Mesenchymal stem cell (in vitro differentiated cells and primary cell): ENCODE measurements at regions not wholly inside any gene's neighbourhood (a gene's known extent, or its start where the extent isn't known, plus 50 kb on each side); places are given as distances from the start of the nearest gene placed in this dataset.

ENCODE experiments used
- DNase-seq: peaks from one replicate; pipeline ENCODE4 v3.0.0-alpha.2; 2013
- H2AFZ ChIP-seq: one replicate; pipeline ENCODE4 v1.6.1; 2013; ENCODE audit warnings: low read depth, mild to moderate bottlenecking, control low read depth, inconsistent platforms, low read length, moderate library complexity
- H2AK5ac ChIP-seq: 2 replicates; pipeline ENCODE4 v1.6.1; 2013; ENCODE audit warnings: low read length, moderate library complexity, mild to moderate bottlenecking, inconsistent platforms; ENCODE audit not compliant: severe bottlenecking
- H2BK120ac ChIP-seq: one replicate; pipeline ENCODE4 v1.6.1; 2013; ENCODE audit warnings: low read depth, mild to moderate bottlenecking, inconsistent platforms, low read length, moderate library complexity
- H2BK12ac ChIP-seq, 2 experiments: one replicate each; pipeline ENCODE4 v1.6.1; 2013; ENCODE audit warnings: inconsistent platforms in 2 of 2, low read length in 2 of 2, mild to moderate bottlenecking in 2 of 2, moderate library complexity in 2 of 2, control low read depth in 1 of 2
- H2BK15ac ChIP-seq: one replicate; pipeline ENCODE4 v1.6.1; 2013; ENCODE audit warnings: mild to moderate bottlenecking, low read depth, inconsistent platforms; ENCODE audit not compliant: poor library complexity, severe bottlenecking
- H2BK5ac ChIP-seq: 2 replicates; pipeline ENCODE4 v1.6.1; 2013; ENCODE audit warnings: low read depth, mild to moderate bottlenecking, low read length, control low read depth, inconsistent platforms; ENCODE audit not compliant: poor library complexity, severe bottlenecking
- H3K14ac ChIP-seq, 2 experiments: one replicate each; pipeline ENCODE4 v1.6.1; 2013; ENCODE audit warnings: inconsistent platforms in 2 of 2, low read length in 2 of 2, control low read depth in 1 of 2, mild to moderate bottlenecking in 1 of 2, moderate library complexity in 1 of 2
- H3K18ac ChIP-seq, 2 experiments: one replicate each; pipeline ENCODE4 v1.6.1; 2013; ENCODE audit warnings: inconsistent platforms in 2 of 2, low read length in 2 of 2, control low read depth in 1 of 2, low read depth in 1 of 2, mild to moderate bottlenecking in 1 of 2
- H3K23ac ChIP-seq, 2 experiments: one replicate each; pipeline ENCODE4 v1.6.1; 2013; ENCODE audit warnings: inconsistent platforms in 2 of 2, low read length in 2 of 2, mild to moderate bottlenecking in 2 of 2, moderate library complexity in 2 of 2, control low read depth in 1 of 2
- H3K27ac ChIP-seq: 2 replicates; pipeline ENCODE4 v1.5.1; 2013; ENCODE audit warnings: mild to moderate bottlenecking, moderate library complexity, low read length, control low read depth, inconsistent platforms; ENCODE audit not compliant: poor library complexity, severe bottlenecking
- H3K27me3 ChIP-seq, 2 experiments: 2 replicates each; pipeline versions ENCODE4 v1.6.1 to v1.7.0; 2013; ENCODE audit warnings: low read length in 2 of 2, mild to moderate bottlenecking in 2 of 2, moderate library complexity in 2 of 2, control low read depth in 1 of 2, inconsistent platforms in 1 of 2; ENCODE audit not compliant: control insufficient read depth in 1 of 2, insufficient read depth in 1 of 2
- H3K36me3 ChIP-seq, 2 experiments: 2 replicates each; pipeline versions ENCODE4 v1.6.1 to v1.7.0; 2013; ENCODE audit warnings: low read length in 2 of 2, control low read depth in 1 of 2, inconsistent platforms in 1 of 2, low read depth in 1 of 2, mild to moderate bottlenecking in 1 of 2; ENCODE audit not compliant: insufficient read depth in 2 of 2, control insufficient read depth in 1 of 2
- H3K4ac ChIP-seq, 2 experiments: one replicate each; pipeline ENCODE4 v1.6.1; 2013; ENCODE audit warnings: inconsistent platforms in 2 of 2, low read length in 2 of 2, mild to moderate bottlenecking in 2 of 2, moderate library complexity in 2 of 2, control low read depth in 1 of 2, low read depth in 1 of 2
- H3K4me1 ChIP-seq: 2 replicates; pipeline ENCODE4 v1.6.1; 2013; ENCODE audit warnings: low read depth, low read length, control low read depth; ENCODE audit not compliant: control insufficient read depth, insufficient read depth
- H3K4me2 ChIP-seq: 2 replicates; pipeline ENCODE4 v1.6.1; 2013; ENCODE audit warnings: low read length, mild to moderate bottlenecking, inconsistent platforms; ENCODE audit not compliant: poor library complexity, severe bottlenecking
- H3K4me3 ChIP-seq, 2 experiments: 2 replicates each; pipeline versions ENCODE4 v1.5.1 to v1.7.0; 2013; ENCODE audit warnings: low read length in 2 of 2, mild to moderate bottlenecking in 2 of 2, control low read depth in 1 of 2, low read depth in 1 of 2; ENCODE audit not compliant: insufficient read depth in 1 of 2
- H3K79me1 ChIP-seq: replicated peaks from 2 replicates; pipeline ENCODE4 v1.6.1; 2013; ENCODE audit warnings: mild to moderate bottlenecking, control low read depth, low read length, inconsistent platforms; ENCODE audit not compliant: poor library complexity, severe bottlenecking
- H3K9ac ChIP-seq: 2 replicates; pipeline ENCODE4 v1.7.0; 2013; ENCODE audit warnings: mild to moderate bottlenecking, low read length, moderate library complexity
- H3K9me3 ChIP-seq: 2 replicates; pipeline ENCODE4 v1.7.0; 2013; ENCODE audit warnings: mild to moderate bottlenecking, low read length; ENCODE audit not compliant: control insufficient read depth
- H4K8ac ChIP-seq: one replicate; pipeline ENCODE4 v1.6.1; 2013; ENCODE audit warnings: inconsistent platforms, mild to moderate bottlenecking, low read length, moderate library complexity
- H4K91ac ChIP-seq: one replicate; pipeline ENCODE4 v1.6.1; 2013; ENCODE audit warnings: mild to moderate bottlenecking, low read length, inconsistent platforms
- WGBS: methylation state at CpG from one replicate; pipeline ENCODE4 v1.1.7; 2013; ENCODE audit warnings: mixed read lengths; 5-methylcytosine and 5-hydroxymethylcytosine counted together

GRCh38 chr4:60934566-60935295, 265.4 kb upstream of the ADGRL3 start:
- no peak overlapping the region for H3K14ac ChIP-seq
- no peak overlapping the region for H3K4me2 ChIP-seq
- H2BK12ac ChIP-seq: no peak overlapping the region
- no peaks in the 10 kb centered on the region for H3K4me1 ChIP-seq
- H3K36me3 ChIP-seq: no peaks in the 10 kb centered on the region
- no peak overlapping the region for H3K9ac ChIP-seq
- no peak for DNase-seq
- no peak overlapping the region for H3K27ac ChIP-seq
- H2BK5ac ChIP-seq: no peak overlapping the region
- H3K9me3 ChIP-seq: no peaks in the 10 kb centered on the region
- H3K23ac ChIP-seq: no peak overlapping the region
- H3K27me3 ChIP-seq: no peaks in the 10 kb centered on the region
- H2BK15ac ChIP-seq: no peak overlapping the region
- H2AK5ac ChIP-seq: no peak overlapping the region
- no peak overlapping the region for H3K4me3 ChIP-seq
- H4K91ac ChIP-seq: no peak overlapping the region
- no peak overlapping the region for H3K18ac ChIP-seq
- H3K79me1 ChIP-seq: no peaks in the 10 kb centered on the region
- no peak overlapping the region for H3K4ac ChIP-seq
- no peak overlapping the region for H2AFZ ChIP-seq
- WGBS: 81% methylated on average over 2 of the region's 4 CpGs
- H2BK120ac ChIP-seq: no peak overlapping the region
- H4K8ac ChIP-seq: no peak overlapping the region

GRCh38 chr4:60938181-60938580, 261.9 kb upstream of the ADGRL3 start:
- no peak overlapping the region for H2BK5ac ChIP-seq
- no peak overlapping the region for H3K4me3 ChIP-seq
- H3K27ac ChIP-seq: no peak overlapping the region
- peaks cover 5% of the 10 kb centered on the region for H3K9me3 ChIP-seq
- no peak overlapping the region for H3K4ac ChIP-seq
- no peak overlapping the region for H3K18ac ChIP-seq
- H3K9ac ChIP-seq: no peak overlapping the region
- no peak overlapping the region for H3K23ac ChIP-seq
- H3K79me1 ChIP-seq: no peaks in the 10 kb centered on the region
- H3K14ac ChIP-seq: no peak overlapping the region
- no peak overlapping the region for H2BK120ac ChIP-seq
- no peak overlapping the region for H2BK12ac ChIP-seq
- DNase-seq: no peak
- H3K4me2 ChIP-seq: no peak overlapping the region
- no peak overlapping the region for H4K91ac ChIP-seq
- no peaks in the 10 kb centered on the region for H3K27me3 ChIP-seq
- no peak overlapping the region for H2AFZ ChIP-seq
- no peaks in the 10 kb centered on the region for H3K36me3 ChIP-seq
- no peak overlapping the region for H2AK5ac ChIP-seq
- H2BK15ac ChIP-seq: no peak overlapping the region
- H3K4me1 ChIP-seq: no peaks in the 10 kb centered on the region
- H4K8ac ChIP-seq: no peak overlapping the region
- WGBS: no CpG with 5 or more reads among the region's 1 CpG

GRCh38 chr4:60938621-60939020, 261.5 kb upstream of the ADGRL3 start:
- H3K27me3 ChIP-seq: no peaks in the 10 kb centered on the region

GRCh38 chr4:60944060-60944459, 256.1 kb upstream of the ADGRL3 start:
- Histone ChIP-seq H3K4me1 (peaks cover 2% of the 10 kb centered on the region), H2AK5ac (no peak overlapping the region), H2AFZ (no peak overlapping the region), H3K4me3 (no peak overlapping the region), H3K36me3 (no peaks in the 10 kb centered on the region), H3K27ac (no peak overlapping the region), H3K79me1 (no peaks in the 10 kb centered on the region), H2BK120ac (no peak overlapping the region), H3K27me3 (no peaks in the 10 kb centered on the region), H3K14ac (no peak overlapping the region), H3K9ac (no peak overlapping the region), H4K91ac (no peak overlapping the region), H3K23ac (no peak overlapping the region), H2BK5ac (no peak overlapping the region), H4K8ac (no peak overlapping the region), H3K4ac (no peak overlapping the region), H2BK12ac (no peak overlapping the region), H3K9me3 (peaks cover 12% of the 10 kb centered on the region), H3K18ac (no peak overlapping the region), H3K4me2 (no peak overlapping the region), H2BK15ac (no peak overlapping the region)
- DNase-seq: peak; percentile 53
- WGBS: 40% methylated on average over 1 of the region's 1 CpG

More at GRCh38 chr4:60938621-60939020, 261.5 kb upstream of the ADGRL3 start:
- no peak overlapping the region for H2AK5ac ChIP-seq
- no peak overlapping the region for H2BK12ac ChIP-seq
- H3K18ac ChIP-seq: no peak overlapping the region
- H2BK5ac ChIP-seq: no peak overlapping the region
- H3K4me1 ChIP-seq: no peaks in the 10 kb centered on the region
- no peak overlapping the region for H3K23ac ChIP-seq
- no peaks in the 10 kb centered on the region for H3K36me3 ChIP-seq
- H3K4ac ChIP-seq: no peak overlapping the region
- H4K91ac ChIP-seq: no peak overlapping the region
- no peak overlapping the region for H3K4me2 ChIP-seq
- peaks cover 5% of the 10 kb centered on the region for H3K9me3 ChIP-seq
- H3K14ac ChIP-seq: no peak overlapping the region
- no peak overlapping the region for H3K9ac ChIP-seq
- no peak overlapping the region for H2BK120ac ChIP-seq
- no peak for DNase-seq
- H3K27ac ChIP-seq: no peak overlapping the region
- no peak overlapping the region for H3K4me3 ChIP-seq
- H3K79me1 ChIP-seq: no peaks in the 10 kb centered on the region
- no peak overlapping the region for H2BK15ac ChIP-seq
- no peak overlapping the region for H2AFZ ChIP-seq
- peak overlapping the region; percentile 75 for H4K8ac ChIP-seq
